Left ventricle myocardium inferior (tissue), 1 donor: ENCODE measurements at regions not wholly inside any gene's neighbourhood (a gene's known extent, or its start where the extent isn't known, plus 50 kb on each side); places are given as distances from the start of the nearest gene placed in this dataset.

Experiments used
- DNase-seq: peaks from one replicate; pipeline ENCODE4 v3.0.0-alpha.2; 2020
- H3K27ac ChIP-seq: fragments of 200-600 bp; replicated peaks from 2 replicates; pipeline ENCODE4 v1.8.0; 2021
- H3K27me3 ChIP-seq: fragments of 200-600 bp; 2 replicates; pipeline ENCODE4 v1.8.0; 2021; ENCODE audit warnings: low read depth
- H3K36me3 ChIP-seq: fragments of 200-600 bp; 2 replicates; pipeline ENCODE4 v1.8.0; 2021
- H3K4me1 ChIP-seq: fragments of 200-600 bp; 2 replicates; pipeline ENCODE4 v1.8.0; 2021
- H3K4me3 ChIP-seq: fragments of 200-600 bp; 2 replicates; pipeline ENCODE4 v1.8.0; 2021; ENCODE audit warnings: mild to moderate bottlenecking, moderate library complexity
- H3K9me3 ChIP-seq: fragments of 200-600 bp; replicated peaks from 2 replicates; pipeline ENCODE4 v1.8.0; 2021
- intact Hi-C: fragments of 100-400 bp; cut with micrococcal nuclease; formaldehyde crosslinking; loops from one replicate; pipeline ENCODE4 v1.11.0; 2022
- TF ChIP-seq, protein P1 (sequence below): fragments of 200-600 bp; IDR thresholded peaks from 2 replicates; pipeline ENCODE4 v1.8.0; 2021; ENCODE audit warnings: antibody characterized with exemption, mild to moderate bottlenecking, borderline replicate concordance
- donor health status: DM: no; HTN: yes; CAD: no; lungs with severe emphysema.

DNA sequence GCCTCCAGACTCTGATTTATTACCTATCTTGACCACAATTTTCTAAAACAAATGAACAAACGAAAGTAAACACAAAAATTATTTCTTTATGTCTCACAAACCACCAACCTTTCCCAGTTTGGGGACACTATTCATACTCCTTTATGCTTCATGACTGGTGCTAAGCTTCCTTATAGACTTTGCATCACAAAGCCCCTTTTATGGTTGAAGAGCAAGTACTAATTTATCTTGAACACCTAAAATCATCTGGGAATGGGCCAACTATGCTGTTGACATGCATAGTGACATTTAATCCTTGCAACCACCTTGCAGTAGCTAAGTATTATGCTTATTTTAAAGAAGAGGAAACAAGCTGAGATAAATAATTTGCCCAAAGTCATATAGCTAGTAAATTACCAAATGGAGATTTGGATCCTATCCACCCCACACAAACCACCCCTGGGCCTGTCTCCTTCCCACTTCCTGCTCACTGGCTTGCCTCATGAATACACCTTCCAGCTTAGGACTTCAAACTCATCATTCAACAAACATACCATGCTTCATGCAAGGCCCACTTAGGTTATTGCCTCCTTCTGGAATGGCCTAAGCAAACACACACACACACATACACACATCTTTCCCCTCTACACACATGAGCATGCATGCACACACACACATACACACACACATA is 192.2 kb downstream of the PLPP3 start:
- H3K4me3 ChIP-seq, result no peak overlapping the region
- TF ChIP-seq, protein P1, sequence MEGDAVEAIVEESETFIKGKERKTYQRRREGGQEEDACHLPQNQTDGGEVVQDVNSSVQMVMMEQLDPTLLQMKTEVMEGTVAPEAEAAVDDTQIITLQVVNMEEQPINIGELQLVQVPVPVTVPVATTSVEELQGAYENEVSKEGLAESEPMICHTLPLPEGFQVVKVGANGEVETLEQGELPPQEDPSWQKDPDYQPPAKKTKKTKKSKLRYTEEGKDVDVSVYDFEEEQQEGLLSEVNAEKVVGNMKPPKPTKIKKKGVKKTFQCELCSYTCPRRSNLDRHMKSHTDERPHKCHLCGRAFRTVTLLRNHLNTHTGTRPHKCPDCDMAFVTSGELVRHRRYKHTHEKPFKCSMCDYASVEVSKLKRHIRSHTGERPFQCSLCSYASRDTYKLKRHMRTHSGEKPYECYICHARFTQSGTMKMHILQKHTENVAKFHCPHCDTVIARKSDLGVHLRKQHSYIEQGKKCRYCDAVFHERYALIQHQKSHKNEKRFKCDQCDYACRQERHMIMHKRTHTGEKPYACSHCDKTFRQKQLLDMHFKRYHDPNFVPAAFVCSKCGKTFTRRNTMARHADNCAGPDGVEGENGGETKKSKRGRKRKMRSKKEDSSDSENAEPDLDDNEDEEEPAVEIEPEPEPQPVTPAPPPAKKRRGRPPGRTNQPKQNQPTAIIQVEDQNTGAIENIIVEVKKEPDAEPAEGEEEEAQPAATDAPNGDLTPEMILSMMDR, result no peak
- no peaks in the 10 kb centered on the region for H3K27me3 ChIP-seq
- H3K36me3 ChIP-seq, result no peaks in the 10 kb centered on the region
- no peak for DNase-seq
- H3K4me1 ChIP-seq, result peaks cover 33% of the 10 kb centered on the region
- intact Hi-C loops, result no loop called here
- H3K9me3 ChIP-seq, result no peaks in the 10 kb centered on the region
- no peak overlapping the region for H3K27ac ChIP-seq

DNA sequence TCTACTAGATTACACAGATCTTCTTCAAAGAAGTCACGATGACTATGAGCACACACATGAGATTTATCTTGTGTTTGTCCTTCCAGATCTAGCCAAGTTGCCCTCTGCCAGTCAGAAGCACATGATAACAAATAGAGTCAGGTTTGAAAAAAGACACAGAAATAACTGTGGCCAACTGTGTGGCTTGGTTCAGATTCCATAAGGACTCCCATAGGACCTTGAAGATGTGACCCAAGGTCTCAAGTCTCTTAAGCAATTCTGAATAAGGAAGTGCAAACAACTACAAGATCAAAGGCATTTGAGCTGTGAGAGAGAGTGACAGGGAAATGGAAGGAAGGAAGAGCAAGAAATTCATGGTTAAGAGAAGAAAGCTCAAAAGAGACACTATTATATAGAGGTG is 194.0 kb downstream of the PLPP3 start:
- intact Hi-C loops, result no loop called here
- DNase-seq, result no peak

DNA sequence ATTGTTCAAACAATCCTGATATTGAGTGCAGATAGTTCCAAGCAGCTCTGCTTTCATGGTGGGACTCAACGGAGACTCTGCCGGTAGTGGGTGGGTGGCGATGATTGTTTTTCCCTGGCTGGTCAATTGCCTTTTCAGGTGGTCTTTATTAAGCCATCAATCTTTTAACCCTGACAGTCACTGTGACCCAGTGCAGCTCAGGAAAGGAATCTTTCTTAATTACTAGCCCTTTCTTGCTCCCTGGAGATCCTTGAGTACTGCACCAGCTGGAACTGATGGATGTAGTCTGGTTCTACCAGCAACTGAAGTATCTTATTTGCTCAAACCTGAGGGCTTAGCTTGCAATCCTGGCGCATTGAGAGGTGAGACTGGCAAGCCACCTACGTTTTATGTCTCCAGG is 196.4 kb downstream of the PLPP3 start:
- no peaks in the 10 kb centered on the region for H3K9me3 ChIP-seq
- peaks cover 22% of the 10 kb centered on the region for H3K4me1 ChIP-seq
- H3K36me3 ChIP-seq, result no peaks in the 10 kb centered on the region
- no peak overlapping the region for H3K27ac ChIP-seq
- intact Hi-C loops, result no loop called here
- H3K27me3 ChIP-seq, result no peaks in the 10 kb centered on the region
- TF ChIP-seq, protein P1, result no peak
- H3K4me3 ChIP-seq, result no peak overlapping the region
- DNase-seq, result no peak

More for the DNA sequence above, 194.0 kb downstream of the PLPP3 start:
- Histone ChIP-seq H3K9me3 (no peaks in the 10 kb centered on the region), H3K27ac (no peak overlapping the region), H3K27me3 (no peaks in the 10 kb centered on the region), H3K4me1 (peaks cover 29% of the 10 kb centered on the region), H3K4me3 (no peak overlapping the region), H3K36me3 (no peaks in the 10 kb centered on the region)
- TF ChIP-seq, protein P1, result no peak

DNA sequence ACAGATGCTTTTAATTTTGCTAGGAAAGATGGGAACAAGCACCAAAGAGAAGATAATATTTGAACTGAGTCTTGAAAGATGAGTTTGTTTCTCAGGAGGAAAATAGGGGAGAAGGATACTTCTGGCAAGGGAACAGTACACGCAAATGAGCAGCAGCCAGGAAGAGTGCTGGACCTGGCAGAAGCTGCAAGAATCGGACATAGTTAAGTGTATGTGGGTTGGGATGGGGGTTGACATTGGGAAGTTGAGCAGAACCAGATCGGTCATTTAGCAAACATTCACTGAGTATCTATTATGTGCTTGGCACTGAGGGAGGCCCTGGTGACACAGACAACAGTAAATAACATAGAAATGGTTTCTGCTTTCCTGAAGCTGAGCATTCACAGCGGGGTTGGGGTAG is 198.8 kb downstream of the PLPP3 start:
- H3K4me3 ChIP-seq, result no peak overlapping the region
- DNase-seq, result no peak
- no peaks in the 10 kb centered on the region for H3K27me3 ChIP-seq
- intact Hi-C loops, result no loop called here
- H3K27ac ChIP-seq, result no peak overlapping the region
- H3K9me3 ChIP-seq, result no peaks in the 10 kb centered on the region
- H3K36me3 ChIP-seq, result no peaks in the 10 kb centered on the region
- peaks cover 39% of the 10 kb centered on the region for H3K4me1 ChIP-seq
- TF ChIP-seq, protein P1, result no peak

DNA sequence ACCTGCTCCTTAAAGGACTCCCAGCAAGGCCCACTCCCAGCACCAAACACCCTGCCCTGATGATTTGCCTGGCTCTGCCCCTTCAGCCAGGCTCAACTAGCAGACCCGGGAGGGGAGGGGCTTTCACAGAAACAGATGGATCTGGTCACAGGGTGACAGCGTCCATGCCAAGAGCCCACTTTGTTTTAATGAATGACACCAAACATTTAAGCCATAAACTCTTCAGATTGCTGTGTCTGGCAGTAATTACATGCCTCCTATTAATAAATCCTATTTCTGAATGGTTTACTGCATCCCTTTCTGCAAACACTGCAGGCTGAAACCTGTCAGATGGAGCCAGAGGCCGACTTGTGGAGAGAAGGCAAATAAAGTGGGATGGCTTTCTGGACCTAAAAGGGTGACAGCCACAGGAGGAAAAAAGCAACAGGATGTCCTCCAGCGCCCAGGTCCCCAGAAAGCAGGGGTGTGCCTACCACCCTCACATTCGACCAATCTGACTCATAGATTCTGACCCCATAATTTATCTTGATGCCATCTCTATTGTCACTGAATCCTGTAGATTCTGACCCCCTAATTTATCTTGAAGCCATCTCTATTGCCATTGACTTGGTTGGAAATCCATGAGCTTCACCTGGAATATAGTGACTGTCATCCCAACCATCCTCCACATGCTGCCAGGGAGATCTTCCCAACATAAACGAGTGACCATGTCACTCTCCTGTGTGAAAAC is 200.9 kb downstream of the PLPP3 start:
- no peak for DNase-seq
- Histone ChIP-seq H3K27me3 (no peaks in the 10 kb centered on the region), H3K36me3 (no peaks in the 10 kb centered on the region), H3K4me3 (no peak overlapping the region), H3K9me3 (no peaks in the 10 kb centered on the region), H3K4me1 (peaks cover 52% of the 10 kb centered on the region), H3K27ac (peak overlapping the region; percentile 87)
- intact Hi-C loops, result no loop called here
- TF ChIP-seq, protein P1, result no peak
